HL-60 (cell line): ENCODE measurements at regions not wholly inside any gene's neighbourhood (a gene's known extent, or its start where the extent isn't known, plus 50 kb on each side); places are given as distances from the start of the nearest gene placed in this dataset.

Experiments
- DNase-seq, 2 experiments: peaks; one replicate each; pipeline ENCODE4 v3.0.0-alpha.2; 2010 to 2020; ENCODE audit warnings: low read depth in 1 of 2, low spot score in 1 of 2
- H3K27ac ChIP-seq: fragments of 250-450 bp; sonication (Bioruptor Pico); replicated peaks from 2 replicates; pipeline ENCODE4 v1.5.1; 2020; ENCODE audit warnings: mild to moderate bottlenecking, moderate library complexity
- H3K27me3 ChIP-seq: fragments of 250-450 bp; sonication (Bioruptor Pico); 2 replicates; pipeline ENCODE4 v1.5.1; 2021; ENCODE audit warnings: mild to moderate bottlenecking, moderate library complexity; ENCODE audit not compliant: insufficient read depth, poor library complexity, severe bottlenecking
- H3K4me3 ChIP-seq: replicated peaks from 2 replicates; pipeline ENCODE4 v1.5.1; 2011; ENCODE audit warnings: mild to moderate bottlenecking, control low read depth, low read length; ENCODE audit not compliant: insufficient read depth
- GABPA ChIP-seq: IDR thresholded peaks from 2 replicates; pipeline ENCODE4 v1.6.1; 2012; ENCODE audit warnings: low read depth
- POLR2AphosphoS5 ChIP-seq: IDR thresholded peaks from 2 replicates; pipeline ENCODE4 v1.6.1; 2012; ENCODE audit warnings: low read depth
- SPI1 ChIP-seq: IDR thresholded peaks from 2 replicates; pipeline ENCODE4 v1.6.1; 2012; ENCODE audit warnings: low read depth, mild to moderate bottlenecking, borderline replicate concordance
- TF ChIP-seq, protein P1 (sequence below): IDR thresholded peaks from one replicate; pipeline ENCODE4 v1.5.1; 2011; ENCODE audit warnings: low read length, control low read depth, inconsistent platforms; ENCODE audit not compliant: insufficient read depth
- TF ChIP-seq, protein P2 (sequence below): IDR thresholded peaks from 2 replicates; pipeline ENCODE4 v1.6.1; 2012; ENCODE audit warnings: low read depth; ENCODE audit not compliant: insufficient replicate concordance

DNA sequence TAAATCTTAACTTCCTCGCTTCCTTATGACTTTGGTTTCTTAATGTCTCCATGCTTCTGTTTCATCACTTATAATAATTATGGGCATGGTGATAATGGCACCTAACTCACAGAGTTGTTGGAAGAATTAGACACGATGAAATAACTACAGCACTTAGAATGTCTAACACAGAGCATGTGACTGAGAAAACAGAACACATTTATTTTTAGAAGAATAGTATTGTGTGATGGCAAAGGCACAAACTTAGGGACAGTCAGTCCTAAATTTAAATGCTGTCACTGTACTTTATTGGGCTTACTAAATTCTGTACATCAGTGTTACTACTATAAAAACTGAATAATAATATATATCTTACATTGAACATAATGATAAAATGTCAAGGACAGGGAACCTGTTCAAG lies 391.1 kb upstream of the JAG1 start:
- no peak for TF ChIP-seq GABPA
- TF ChIP-seq, protein P1, sequence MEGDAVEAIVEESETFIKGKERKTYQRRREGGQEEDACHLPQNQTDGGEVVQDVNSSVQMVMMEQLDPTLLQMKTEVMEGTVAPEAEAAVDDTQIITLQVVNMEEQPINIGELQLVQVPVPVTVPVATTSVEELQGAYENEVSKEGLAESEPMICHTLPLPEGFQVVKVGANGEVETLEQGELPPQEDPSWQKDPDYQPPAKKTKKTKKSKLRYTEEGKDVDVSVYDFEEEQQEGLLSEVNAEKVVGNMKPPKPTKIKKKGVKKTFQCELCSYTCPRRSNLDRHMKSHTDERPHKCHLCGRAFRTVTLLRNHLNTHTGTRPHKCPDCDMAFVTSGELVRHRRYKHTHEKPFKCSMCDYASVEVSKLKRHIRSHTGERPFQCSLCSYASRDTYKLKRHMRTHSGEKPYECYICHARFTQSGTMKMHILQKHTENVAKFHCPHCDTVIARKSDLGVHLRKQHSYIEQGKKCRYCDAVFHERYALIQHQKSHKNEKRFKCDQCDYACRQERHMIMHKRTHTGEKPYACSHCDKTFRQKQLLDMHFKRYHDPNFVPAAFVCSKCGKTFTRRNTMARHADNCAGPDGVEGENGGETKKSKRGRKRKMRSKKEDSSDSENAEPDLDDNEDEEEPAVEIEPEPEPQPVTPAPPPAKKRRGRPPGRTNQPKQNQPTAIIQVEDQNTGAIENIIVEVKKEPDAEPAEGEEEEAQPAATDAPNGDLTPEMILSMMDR = no peak
- no peak for TF ChIP-seq POLR2AphosphoS5
- TF ChIP-seq, protein P2, sequence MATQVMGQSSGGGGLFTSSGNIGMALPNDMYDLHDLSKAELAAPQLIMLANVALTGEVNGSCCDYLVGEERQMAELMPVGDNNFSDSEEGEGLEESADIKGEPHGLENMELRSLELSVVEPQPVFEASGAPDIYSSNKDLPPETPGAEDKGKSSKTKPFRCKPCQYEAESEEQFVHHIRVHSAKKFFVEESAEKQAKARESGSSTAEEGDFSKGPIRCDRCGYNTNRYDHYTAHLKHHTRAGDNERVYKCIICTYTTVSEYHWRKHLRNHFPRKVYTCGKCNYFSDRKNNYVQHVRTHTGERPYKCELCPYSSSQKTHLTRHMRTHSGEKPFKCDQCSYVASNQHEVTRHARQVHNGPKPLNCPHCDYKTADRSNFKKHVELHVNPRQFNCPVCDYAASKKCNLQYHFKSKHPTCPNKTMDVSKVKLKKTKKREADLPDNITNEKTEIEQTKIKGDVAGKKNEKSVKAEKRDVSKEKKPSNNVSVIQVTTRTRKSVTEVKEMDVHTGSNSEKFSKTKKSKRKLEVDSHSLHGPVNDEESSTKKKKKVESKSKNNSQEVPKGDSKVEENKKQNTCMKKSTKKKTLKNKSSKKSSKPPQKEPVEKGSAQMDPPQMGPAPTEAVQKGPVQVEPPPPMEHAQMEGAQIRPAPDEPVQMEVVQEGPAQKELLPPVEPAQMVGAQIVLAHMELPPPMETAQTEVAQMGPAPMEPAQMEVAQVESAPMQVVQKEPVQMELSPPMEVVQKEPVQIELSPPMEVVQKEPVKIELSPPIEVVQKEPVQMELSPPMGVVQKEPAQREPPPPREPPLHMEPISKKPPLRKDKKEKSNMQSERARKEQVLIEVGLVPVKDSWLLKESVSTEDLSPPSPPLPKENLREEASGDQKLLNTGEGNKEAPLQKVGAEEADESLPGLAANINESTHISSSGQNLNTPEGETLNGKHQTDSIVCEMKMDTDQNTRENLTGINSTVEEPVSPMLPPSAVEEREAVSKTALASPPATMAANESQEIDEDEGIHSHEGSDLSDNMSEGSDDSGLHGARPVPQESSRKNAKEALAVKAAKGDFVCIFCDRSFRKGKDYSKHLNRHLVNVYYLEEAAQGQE = no peak
- TF ChIP-seq SPI1 = no peak
- Histone ChIP-seq H3K27ac (no peak overlapping the region), H3K27me3 (no peaks in the 10 kb centered on the region), H3K4me3 (no peak overlapping the region)
- no peak for DNase-seq

DNA sequence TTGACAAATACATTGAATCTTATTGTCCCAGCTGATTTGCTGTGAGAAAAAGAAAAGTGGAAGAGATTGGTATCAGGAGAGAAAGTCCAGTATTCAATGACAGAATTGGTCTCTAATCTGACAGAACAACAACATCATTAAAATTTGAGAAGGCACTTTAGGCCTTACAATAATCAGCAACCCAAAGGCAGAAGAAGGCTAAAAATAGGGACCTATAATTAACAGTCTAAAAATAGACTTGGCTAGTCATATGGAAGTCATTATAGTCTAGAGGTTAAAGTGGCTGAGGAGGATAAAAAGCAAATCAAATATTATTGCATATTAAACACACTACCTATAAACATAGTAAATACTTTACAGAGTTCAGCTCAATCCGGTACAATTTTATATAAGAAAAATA lies 393.6 kb upstream of the JAG1 start:
- TF ChIP-seq GABPA = no peak
- TF ChIP-seq, protein P1 = no peak
- TF ChIP-seq, protein P2 = no peak
- TF ChIP-seq SPI1 = no peak
- TF ChIP-seq POLR2AphosphoS5 = no peak
- Histone ChIP-seq H3K27me3 (no peaks in the 10 kb centered on the region), H3K4me3 (no peak overlapping the region), H3K27ac (no peak overlapping the region)
- DNase-seq = no peak

DNA sequence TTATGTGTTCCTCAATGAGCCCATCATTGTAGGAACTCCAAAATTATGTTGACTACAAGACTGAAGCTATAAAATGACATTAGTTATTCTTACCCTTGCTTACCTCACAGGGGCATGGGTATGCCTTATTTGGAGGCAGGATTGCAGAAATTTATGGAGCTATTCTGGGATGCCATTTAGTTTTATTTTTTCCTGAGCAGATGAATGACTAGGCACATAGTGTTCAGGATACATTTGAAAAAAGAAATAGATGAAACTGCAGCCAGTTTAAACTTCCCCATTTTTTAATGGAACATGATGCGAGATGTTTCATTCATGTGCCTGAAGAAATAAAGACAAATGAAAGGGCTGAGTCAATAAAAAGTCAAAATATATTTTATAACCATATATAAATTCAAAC lies 399.2 kb upstream of the JAG1 start:
- no peaks in the 10 kb centered on the region for H3K27me3 ChIP-seq
- H3K27ac ChIP-seq = no peak overlapping the region
- DNase-seq = no peak
- no peak overlapping the region for H3K4me3 ChIP-seq
- TF ChIP-seq, protein P1 = no peak
- TF ChIP-seq GABPA (no peak), SPI1 (no peak), POLR2AphosphoS5 (no peak)
- TF ChIP-seq, protein P2 = no peak
